H1 (cell line): ENCODE measurements at regions not wholly inside any gene's neighbourhood (a gene's known extent, or its start where the extent isn't known, plus 50 kb on each side); places are given as distances from the start of the nearest gene placed in this dataset.

Experiments
- CTCF ChIA-PET: fragments of 300-600 bp; sonication (Branson Sonifier 250); formaldehyde crosslinking; loops from one replicate; lab custom pipeline; 2021; ENCODE audit not compliant: partially characterized antibody; lab: Charles Lee
- POLR2A ChIA-PET: fragments of 300-600 bp; sonication (Branson Sonifier 250); formaldehyde crosslinking; loops from one replicate; lab custom pipeline; 2021; ENCODE audit warnings: inconsistent platforms; ENCODE audit not compliant: partially characterized antibody; lab: Charles Lee
- DNase-seq, 2 experiments: peaks; one replicate each; pipeline versions ENCODE4 v3.0.0 to v3.0.0-alpha.2; 2010 to 2022; ENCODE audit warnings: low spot score in 2 of 2, low read depth in 1 of 2, mixed read lengths in 1 of 2
- FAIRE-seq: peaks from 2 replicates; lab custom pipeline; 2011; peaks lifted over from hg19 to GRCh38; lab: Jason Lieb, UNC
- H2AFZ ChIP-seq: 2 replicates; pipeline ENCODE4 v1.8.1; 2012; ENCODE audit warnings: low read length, inconsistent platforms
- H2AK5ac ChIP-seq: 2 replicates; pipeline ENCODE4 v1.6.1; 2013; ENCODE audit warnings: low read depth, low read length
- H2BK120ac ChIP-seq: replicated peaks from 2 replicates; pipeline ENCODE3; 2013; ENCODE audit warnings: low read depth, low read length, inconsistent platforms
- H2BK12ac ChIP-seq: 2 replicates; pipeline ENCODE4 v1.6.1; 2013; ENCODE audit warnings: low read depth, low read length
- H2BK15ac ChIP-seq: 2 replicates; pipeline ENCODE4 v1.6.1; 2013; ENCODE audit warnings: low read length
- H2BK20ac ChIP-seq: 2 replicates; pipeline ENCODE4 v1.6.1; 2013; ENCODE audit warnings: low read length
- H2BK5ac ChIP-seq: 2 replicates; pipeline ENCODE4 v1.6.1; 2013; ENCODE audit warnings: low read depth, low read length
- H3K14ac ChIP-seq: 2 replicates; pipeline ENCODE4 v1.6.1; 2013; ENCODE audit warnings: inconsistent platforms; ENCODE audit not compliant: insufficient read length
- H3K18ac ChIP-seq: 2 replicates; pipeline ENCODE4 v1.6.1; 2013; ENCODE audit warnings: low read length; ENCODE audit errors: extremely low read depth
- H3K23ac ChIP-seq: 2 replicates; pipeline ENCODE4 v1.6.1; 2013; ENCODE audit warnings: inconsistent platforms; ENCODE audit not compliant: insufficient read length
- H3K23me2 ChIP-seq: 2 replicates; pipeline ENCODE4 v1.6.1; 2013; ENCODE audit warnings: low read depth, low read length
- H3K27ac ChIP-seq: 2 replicates; pipeline ENCODE4 v1.6.1; 2011; ENCODE audit warnings: low read depth, low read length, inconsistent platforms
- H3K27me3 ChIP-seq, 4 experiments: replicated peaks in 1 of 4; 1 replicate in 1 of 4; 2 replicates in 3 of 4; pipeline versions ENCODE4 v1.6.1 to v1.8.1; 2011 to 2013; ENCODE audit warnings: low read length in 3 of 4, mild to moderate bottlenecking in 3 of 4, inconsistent platforms in 2 of 4, mixed read lengths in 2 of 4, moderate library complexity in 1 of 4; ENCODE audit not compliant: control insufficient read depth in 3 of 4, insufficient read depth in 3 of 4; ENCODE audit errors: extremely low read depth in 1 of 4
- H3K36me3 ChIP-seq, 4 experiments: 2 replicates each; pipeline versions ENCODE4 v1.6.1 to v1.8.1; 2011 to 2013; ENCODE audit warnings: mild to moderate bottlenecking in 4 of 4, low read length in 3 of 4, moderate library complexity in 2 of 4, control low read depth in 1 of 4, inconsistent platforms in 1 of 4; ENCODE audit not compliant: insufficient read depth in 4 of 4, control insufficient read depth in 2 of 4
- H3K4ac ChIP-seq: replicated peaks from 2 replicates; pipeline ENCODE3; 2013; ENCODE audit warnings: low read length, low read depth, mixed read lengths, inconsistent platforms; ENCODE audit not compliant: insufficient read length
- H3K4me1 ChIP-seq, 4 experiments: replicated peaks in 1 of 4; 1 replicate in 1 of 4; 2 replicates in 3 of 4; pipeline versions ENCODE4 v1.6.1 to v1.8.1; 2011 to 2013; ENCODE audit warnings: low read length in 3 of 4, inconsistent platforms in 2 of 4, mixed read lengths in 1 of 4; ENCODE audit not compliant: insufficient read depth in 4 of 4, control insufficient read depth in 3 of 4
- H3K4me2 ChIP-seq, 2 experiments: 2 replicates each; pipeline versions ENCODE4 v1.6.1 to v1.8.1; 2011 to 2013; ENCODE audit warnings: low read depth in 2 of 2, low read length in 2 of 2, control low read depth in 1 of 2, inconsistent platforms in 1 of 2, mild to moderate bottlenecking in 1 of 2; ENCODE audit not compliant: insufficient read depth in 1 of 2
- H3K4me3 ChIP-seq, 4 experiments: fragments of 200-600, 300-600 bp in 1 of 4; sonication (generic), shearing (Covaris generic), sonication (Bioruptor Twin) in 1 of 4; 2 replicates each; pipeline versions ENCODE4 v1.5.1 to v1.8.1; 2011 to 2016; ENCODE audit warnings: low read length in 4 of 4, low read depth in 3 of 4, control low read depth in 2 of 4, inconsistent platforms in 2 of 4, mild to moderate bottlenecking in 2 of 4, mixed read lengths in 1 of 4, moderate library complexity in 1 of 4; ENCODE audit not compliant: insufficient read depth in 2 of 4; ENCODE audit errors: extremely low read depth in 1 of 4
- H3K56ac ChIP-seq: replicated peaks from 2 replicates; pipeline ENCODE3; 2013; ENCODE audit warnings: low read depth, mild to moderate bottlenecking, mixed read lengths, low read length, inconsistent platforms; ENCODE audit not compliant: insufficient read length
- H3K79me1 ChIP-seq: 2 replicates; pipeline ENCODE4 v1.6.1; 2013; ENCODE audit warnings: low read depth, low read length, control low read depth
- H3K79me2 ChIP-seq, 2 experiments: 2 replicates each; pipeline versions ENCODE4 v1.6.1 to v1.8.1; 2012 to 2013; ENCODE audit warnings: low read length in 2 of 2, mild to moderate bottlenecking in 2 of 2, inconsistent platforms in 1 of 2; ENCODE audit not compliant: insufficient read depth in 2 of 2, control insufficient read depth in 1 of 2
- H3K9ac ChIP-seq, 4 experiments: replicated peaks in 1 of 4; 1 replicate in 1 of 4; 2 replicates in 3 of 4; pipeline versions ENCODE4 v1.6.1 to v1.8.1; 2011 to 2013; ENCODE audit warnings: low read depth in 3 of 4, low read length in 3 of 4, control low read depth in 2 of 4, mild to moderate bottlenecking in 2 of 4, moderate library complexity in 2 of 4, inconsistent platforms in 1 of 4; ENCODE audit errors: extremely low read depth in 1 of 4
- H3K9me3 ChIP-seq, 2 experiments: 2 replicates each; pipeline versions ENCODE4 v1.6.1 to v1.8.1; 2012 to 2013; ENCODE audit warnings: mild to moderate bottlenecking in 2 of 2, moderate library complexity in 2 of 2, control low read depth in 1 of 2, inconsistent platforms in 1 of 2, low read depth in 1 of 2, low read length in 1 of 2, mixed read lengths in 1 of 2; ENCODE audit not compliant: insufficient read depth in 2 of 2
- H4K20me1 ChIP-seq, 2 experiments: replicated peaks in 1 of 2; 2 replicates each; pipeline versions ENCODE3 to v1.8.1; 2011 to 2013; ENCODE audit warnings: inconsistent platforms in 2 of 2, low read length in 2 of 2, mild to moderate bottlenecking in 1 of 2; ENCODE audit not compliant: insufficient read depth in 2 of 2, control insufficient read depth in 1 of 2
- H4K5ac ChIP-seq: 2 replicates; pipeline ENCODE4 v1.6.1; 2013; ENCODE audit warnings: low read length, low read depth, mixed read lengths, inconsistent platforms; ENCODE audit not compliant: insufficient read length
- H4K8ac ChIP-seq: 2 replicates; pipeline ENCODE4 v1.8.0; 2013; ENCODE audit warnings: mild to moderate bottlenecking, moderate library complexity, low read length, inconsistent platforms; ENCODE audit not compliant: insufficient read depth; ENCODE audit errors: extremely low read depth
- H4K91ac ChIP-seq: replicated peaks from 2 replicates; pipeline ENCODE3; 2013; ENCODE audit warnings: low read length, mixed read lengths, inconsistent platforms; ENCODE audit not compliant: insufficient read length
- JUN ChIP-seq: IDR thresholded peaks from 2 replicates; pipeline ENCODE4 v1.6.1; 2011; ENCODE audit warnings: low read depth, mild to moderate bottlenecking, improper control_type of control experiment, low read length
- MAFK ChIP-seq: IDR thresholded peaks from 2 replicates; pipeline ENCODE4 v1.6.1; 2012; ENCODE audit warnings: low read depth, mild to moderate bottlenecking, improper control_type of control experiment, low read length
- MAX ChIP-seq: IDR thresholded peaks from 2 replicates; pipeline ENCODE4 v1.6.1; 2012; ENCODE audit warnings: inconsistent platforms
- POLR2A ChIP-seq, 2 experiments: IDR thresholded peaks; 1 replicate in 1 of 2; 2 replicates in 1 of 2; pipeline ENCODE4 v1.6.1; 2011; ENCODE audit warnings: low read depth in 2 of 2, low read length in 2 of 2, mild to moderate bottlenecking in 2 of 2; ENCODE audit errors: control extremely low read depth in 1 of 2
- SP4 ChIP-seq: IDR thresholded peaks from 2 replicates; pipeline ENCODE4 v1.6.1; 2012; ENCODE audit warnings: low read length, inconsistent platforms
- TEAD4 ChIP-seq: IDR thresholded peaks from 2 replicates; pipeline ENCODE4 v1.6.1; 2012; ENCODE audit warnings: low read depth, low read length, inconsistent platforms, mixed read lengths
- ZNF274 ChIP-seq: IDR thresholded peaks from 2 replicates; pipeline ENCODE4 v1.7.0; 2012; ENCODE audit warnings: low read length, borderline replicate concordance; ENCODE audit errors: extremely low read depth
- WGBS, 2 experiments: shearing (Covaris generic) in 1 of 2; methylation state at CpG; one replicate each; pipeline versions ENCODE4 v1.1.6 to v1.1.7; 2013 to 2015; ENCODE audit warnings: low lambda C conversion rate in 2 of 2, mixed read lengths in 2 of 2, inconsistent platforms in 1 of 2, low coverage in 1 of 2, missing lambda C conversion rate in 1 of 2; ENCODE audit not compliant: insufficient replicate concordance in 2 of 2, insufficient coverage in 1 of 2, insufficient read length in 1 of 2; ENCODE audit errors: extremely low coverage in 1 of 2, missing lambda C conversion rate in 1 of 2; 5-methylcytosine and 5-hydroxymethylcytosine counted together

GRCh38 chr11:114811971-114812370, 133.6 kb downstream of the NXPE2 start:
- POLR2A ChIA-PET = interaction anchor here (1.1 kb wide), 1 partner anchor 21 kb away, joined by 3 read pairs; no protein-coding TSS in a partner anchor
- Histone ChIP-seq H3K27ac (no peak overlapping the region), H4K8ac (no peak overlapping the region), H3K23ac (no peak overlapping the region), H4K5ac (no peak overlapping the region), H3K27me3 (no peaks in the 10 kb centered on the region), H3K56ac (no peak overlapping the region), H3K36me3 (no peaks in the 10 kb centered on the region), H2BK12ac (no peak overlapping the region), H3K4me1 (peaks cover 0 to 4% (median under 1%) of the 10 kb centered on the region in 4 experiments; a peak in 2 of 7 replicates), H2AK5ac (no peak overlapping the region)
- FAIRE-seq = no peak
- TF ChIP-seq SP4 = no peak
- TF ChIP-seq ZNF274 = no peak
- no peak for TF ChIP-seq JUN
- TF ChIP-seq MAX = no peak
- TF ChIP-seq POLR2A (IDR thresholded peaks at IDR 0.05; ENCODE audit: control extremely low read depth in 1 of 2, low read depth in 2 of 2, low read length in 2 of 2) = no peak
- no peak for TF ChIP-seq TEAD4
- TF ChIP-seq MAFK = no peak
- TF ChIP-seq, all 59 proteins: peak for 0
- Histone ChIP-seq H2AFZ (no peak overlapping the region), H3K9me3 (no peaks in the 10 kb centered on the region), H3K14ac (no peak overlapping the region), H4K91ac (no peak overlapping the region), H3K4ac (no peak overlapping the region), H2BK5ac (no peak overlapping the region), H3K4me2 (no peak overlapping the region), H4K20me1 (no peaks in the 10 kb centered on the region), H2BK20ac (no peak overlapping the region), H3K23me2 (no peaks in the 10 kb centered on the region), H3K79me2 (no peaks in the 10 kb centered on the region), H3K4me3 (no peak overlapping the region), H3K9ac (no peak overlapping the region), H3K79me1 (no peaks in the 10 kb centered on the region), H2BK15ac (no peak overlapping the region), H3K18ac (no peak overlapping the region), H2BK120ac (no peak overlapping the region)
- CTCF ChIA-PET = interaction anchor here (0.8 to 1.3 kb wide), 2 partner anchors 12 to 80 kb away, joined by 3 to 5 read pairs; no protein-coding TSS in a partner anchor
- WGBS, 2 experiments = 87% methylated on average over 3 of the region's 3 CpGs; no CpG with 5 or more reads in 1 of the 2 experiments
- no peak for DNase-seq
